HG02840 (cell line): ENCODE measurements at regions not wholly inside any gene's neighbourhood (a gene's known extent, or its start where the extent isn't known, plus 50 kb on each side); places are given as distances from the start of the nearest gene placed in this dataset.

Experiments used
- ATAC-seq: cut with Tn5 transposase; IDR thresholded peaks from one replicate; pipeline ENCODE4 v1.9.1; 2021; ENCODE audit warnings: mild to moderate bottlenecking, moderate library complexity, moderate number of reproducible peaks; ENCODE audit not compliant: unreplicated experiment, low FRiP score

DNA sequence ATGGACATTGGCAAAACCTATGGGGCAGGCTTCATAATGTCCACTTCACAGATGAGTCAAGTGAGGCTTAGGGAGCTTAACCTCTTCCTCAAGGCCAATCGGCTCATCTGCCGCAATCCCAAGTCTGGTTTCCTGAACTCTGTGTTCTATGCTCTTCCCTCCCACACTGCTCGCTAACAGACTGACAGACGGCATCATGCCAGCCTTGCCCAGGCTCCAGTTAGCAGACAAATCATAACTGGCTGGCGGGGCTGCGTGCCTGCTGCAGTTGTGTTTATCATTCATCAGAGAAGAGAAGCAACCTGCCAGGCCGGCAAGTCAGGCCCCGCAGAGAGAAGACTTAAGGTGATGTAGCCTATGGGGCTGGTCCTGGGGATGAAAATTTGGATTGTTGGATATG lies 216.2 kb upstream of the ASIC2 start:
- ATAC-seq: no peak

DNA sequence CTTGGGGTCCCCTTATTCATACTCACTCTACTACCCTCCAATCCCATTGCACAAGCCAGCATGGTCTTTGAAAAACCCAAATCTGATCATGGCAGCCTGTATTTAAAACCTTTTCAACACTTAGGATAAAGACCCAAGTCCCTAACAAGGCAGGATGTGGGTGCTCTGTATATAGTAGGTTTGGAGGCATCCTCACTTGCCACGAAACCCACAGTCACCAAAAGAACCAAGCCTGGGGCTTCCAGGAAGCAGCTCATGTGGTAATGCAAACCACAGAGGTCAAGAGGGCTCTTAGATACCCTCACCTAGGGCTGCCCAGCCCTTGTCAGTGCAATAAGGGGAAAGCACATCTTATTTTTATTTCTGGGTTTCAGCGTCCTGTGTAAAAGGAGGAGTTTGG lies 218.6 kb upstream of the ASIC2 start:
- no peak for ATAC-seq

GRCh38 chr17:33512113-33512512 lies 219.0 kb upstream of the ASIC2 start:
- ATAC-seq: no peak

DNA sequence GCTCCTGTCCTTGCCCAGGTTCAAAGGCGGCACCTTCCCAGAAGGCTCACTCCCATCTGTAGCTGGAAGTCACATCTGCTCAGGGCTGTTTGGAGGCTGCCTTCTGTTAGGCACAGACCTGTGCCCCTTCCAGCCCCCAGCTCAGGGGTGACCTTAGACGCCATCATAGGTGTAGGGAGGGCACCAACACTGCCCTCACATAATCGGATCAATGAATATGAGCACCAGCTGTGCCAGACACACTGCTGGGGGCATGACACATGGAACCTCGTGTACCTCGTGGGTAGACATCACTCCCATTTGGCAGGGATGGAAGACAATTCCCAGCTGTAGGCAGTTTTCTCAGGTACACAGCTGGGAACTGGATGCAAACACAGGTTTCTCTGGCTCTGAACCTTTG lies 220.7 kb upstream of the ASIC2 start:
- ATAC-seq: no peak

- no peak for ATAC-seq
Measured at GRCh38 chr17:33514369-33514768, 221.3 kb upstream of the ASIC2 start.

DNA sequence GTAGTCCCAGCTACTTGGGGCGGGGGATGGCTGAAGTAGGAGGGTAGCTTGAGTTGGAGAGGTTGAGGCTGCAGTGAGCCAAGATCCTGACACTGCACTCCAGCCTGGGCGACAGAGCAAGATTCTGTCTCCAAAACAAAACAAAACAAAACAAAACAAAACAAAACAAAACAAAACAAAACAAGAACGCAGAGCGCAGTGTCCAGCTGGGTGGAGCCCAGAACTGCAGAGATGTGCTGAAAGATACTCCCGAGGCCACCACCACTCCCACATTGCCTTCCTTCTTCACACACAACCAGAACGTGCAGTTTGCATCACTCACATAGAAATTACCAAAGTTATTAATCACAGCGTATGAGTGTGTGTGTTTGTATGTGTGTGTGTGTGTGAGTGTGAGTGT lies 222.9 kb upstream of the ASIC2 start:
- ATAC-seq: no peak

DNA sequence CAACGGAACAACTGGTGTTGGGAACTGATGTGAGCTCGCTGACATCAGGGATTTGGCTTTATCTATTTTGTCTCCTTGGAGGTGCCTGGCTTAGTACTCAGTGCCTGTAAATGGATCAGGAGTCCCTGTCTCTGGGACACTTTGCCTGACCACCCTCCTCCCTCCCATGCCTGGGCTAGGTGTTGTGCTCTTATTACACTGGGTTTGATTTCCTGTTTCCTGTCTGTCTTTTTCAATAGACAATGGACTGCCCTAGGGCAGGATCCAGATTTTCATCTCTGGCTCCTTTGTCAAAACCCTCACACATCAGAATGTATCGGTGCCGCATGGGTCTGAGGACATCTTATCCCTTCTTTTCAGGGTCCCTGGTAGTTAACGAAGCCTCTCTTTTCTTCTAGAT lies 223.6 kb upstream of the ASIC2 start:
- ATAC-seq: no peak

DNA sequence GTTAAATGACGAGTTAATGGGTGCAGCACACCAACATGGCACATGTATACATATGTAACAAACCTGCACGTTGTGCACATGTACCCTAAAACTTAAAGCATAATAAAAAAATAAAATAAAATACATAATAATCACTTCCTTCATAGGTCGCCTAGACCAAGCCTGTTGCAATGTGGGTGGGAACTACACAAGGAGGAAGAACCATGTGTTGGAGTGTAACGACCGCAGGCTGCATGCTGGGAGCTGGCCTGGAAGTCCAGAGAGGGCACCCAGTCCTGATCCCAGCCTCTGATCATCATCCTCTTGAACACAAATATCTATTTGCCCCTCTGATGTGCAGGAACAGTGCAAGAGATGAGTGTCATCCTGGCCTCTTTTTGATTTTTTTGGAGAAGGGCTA lies 224.7 kb upstream of the ASIC2 start:
- no peak for ATAC-seq

GRCh38 chr17:33519692-33520091 lies 226.6 kb upstream of the ASIC2 start:
- no peak for ATAC-seq

- ATAC-seq: no peak
Measured at GRCh38 chr17:33520426-33521330, 227.6 kb upstream of the ASIC2 start.

- ATAC-seq: no peak
Measured at GRCh38 chr17:33521784-33522183, 228.7 kb upstream of the ASIC2 start.

DNA sequence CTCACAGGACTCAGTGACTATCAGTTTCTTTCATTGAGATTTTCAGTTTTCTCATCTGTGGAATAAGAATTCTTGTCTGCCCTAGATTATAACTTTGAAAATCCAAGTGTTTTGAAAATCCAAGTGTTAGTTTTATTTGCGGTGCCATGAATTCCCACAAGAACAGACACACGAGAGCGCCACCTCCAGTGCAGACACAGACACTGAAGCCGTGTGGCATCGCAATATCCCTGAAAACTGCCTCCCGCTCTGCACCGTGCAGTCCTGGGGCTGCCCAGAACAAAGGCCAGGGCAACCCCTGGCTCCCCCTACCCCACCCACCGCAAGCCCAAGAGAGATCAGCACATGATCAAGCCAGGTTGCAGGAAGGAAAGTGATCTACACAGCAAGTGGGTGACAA lies 229.5 kb upstream of the ASIC2 start:
- no peak for ATAC-seq

GRCh38 chr17:33523577-33523981 lies 230.5 kb upstream of the ASIC2 start:
- no peak for ATAC-seq

DNA sequence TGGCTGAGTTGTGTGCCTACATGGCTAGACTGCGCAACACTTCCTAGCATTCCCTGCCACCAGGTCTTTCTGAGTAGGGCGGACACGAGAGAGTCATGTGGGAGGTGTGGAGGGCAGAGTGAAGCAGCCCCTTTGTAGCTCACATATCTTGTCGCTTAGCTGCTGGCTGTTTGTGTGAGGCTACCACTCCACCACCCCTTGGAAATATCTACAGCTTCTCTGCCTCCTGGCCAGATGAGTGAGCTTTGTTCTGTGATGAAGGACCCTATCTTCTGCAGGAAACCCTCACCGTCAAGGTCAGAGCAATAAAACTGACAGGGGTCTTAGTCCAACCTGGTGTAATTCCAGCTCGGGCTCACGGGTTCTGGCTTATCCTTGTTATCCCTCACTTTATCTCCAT lies 232.1 kb upstream of the ASIC2 start:
- ATAC-seq: no peak

DNA sequence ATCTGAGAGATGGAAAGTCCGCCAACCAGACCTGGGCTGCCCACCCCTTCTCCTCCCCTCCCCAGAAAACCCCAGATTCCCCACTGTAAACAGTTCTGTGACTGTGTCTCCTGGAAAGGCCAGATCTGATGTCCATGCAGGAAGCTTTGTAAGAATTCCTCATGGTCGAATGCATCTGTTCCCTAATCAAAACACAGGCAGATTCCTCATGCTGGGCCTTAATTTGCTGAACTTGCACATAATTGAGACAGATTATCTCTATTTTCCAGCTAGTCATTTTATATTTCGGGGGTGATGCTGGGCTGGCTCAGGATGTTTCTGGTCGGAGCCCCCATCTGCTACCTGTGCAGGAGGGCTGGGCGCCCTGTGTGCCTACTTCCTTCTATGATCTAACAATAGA lies 233.6 kb upstream of the ASIC2 start:
- ATAC-seq: no peak

DNA sequence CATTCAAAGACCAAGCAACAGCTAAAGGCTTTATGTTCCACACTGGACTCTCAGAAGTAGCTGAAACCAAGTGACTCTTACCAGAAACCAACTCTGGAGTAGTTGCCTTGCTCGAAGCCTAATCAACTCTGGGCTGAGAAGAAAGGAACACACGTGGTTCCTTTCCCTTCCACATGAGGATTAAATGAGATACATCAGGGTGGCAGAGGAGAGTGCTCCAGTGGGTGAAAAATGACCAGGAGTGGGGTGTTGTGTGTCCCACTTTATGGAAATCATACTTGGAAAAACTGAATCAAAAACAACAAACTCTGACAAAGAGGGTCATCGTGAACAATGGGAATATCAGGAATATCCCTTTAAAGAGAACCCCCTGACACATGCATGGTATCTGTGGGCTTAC lies 234.2 kb upstream of the ASIC2 start:
- ATAC-seq: no peak

GRCh38 chr17:33528846-33529245 lies 235.8 kb upstream of the ASIC2 start:
- ATAC-seq: no peak

DNA sequence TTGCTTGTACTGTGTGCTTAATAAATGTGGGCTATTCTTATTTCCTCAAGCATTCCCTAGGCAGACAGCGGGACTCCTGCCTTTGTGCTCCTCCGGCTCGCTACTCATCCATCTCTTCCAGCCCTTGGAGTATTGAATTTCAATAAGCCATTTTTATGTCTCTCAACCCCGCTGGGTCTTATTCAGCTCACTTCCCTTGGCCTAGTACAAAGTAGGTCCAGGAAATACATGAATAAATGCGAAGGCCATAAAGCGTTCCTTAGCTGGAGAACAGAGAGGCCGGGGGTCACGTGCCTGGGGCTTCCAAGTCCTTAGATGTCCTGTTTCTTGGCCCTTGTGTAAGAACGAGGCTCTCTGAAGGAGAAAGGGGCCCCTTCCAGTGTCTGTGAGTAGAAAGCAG lies 236.7 kb upstream of the ASIC2 start:
- ATAC-seq: no peak

DNA sequence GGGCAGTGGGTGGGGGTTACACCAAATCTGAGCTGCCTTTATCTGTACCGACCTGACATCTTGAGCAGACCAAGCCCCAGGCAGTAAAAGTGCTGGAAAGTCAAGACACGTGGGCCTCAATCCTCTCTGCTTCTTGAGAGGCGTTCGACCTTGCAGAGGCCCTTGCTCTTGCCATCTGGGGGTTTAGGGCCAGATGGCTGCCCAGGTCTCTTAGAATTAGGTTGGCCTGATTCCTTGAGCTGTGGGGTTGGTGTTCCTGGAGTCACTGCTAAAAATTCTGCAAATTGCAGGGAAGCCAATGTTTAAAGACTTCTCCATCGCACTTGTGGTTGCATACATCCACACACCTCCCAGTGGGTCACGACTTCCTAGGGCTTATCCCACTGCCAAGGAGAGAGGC lies 238.2 kb upstream of the ASIC2 start:
- ATAC-seq: no peak

DNA sequence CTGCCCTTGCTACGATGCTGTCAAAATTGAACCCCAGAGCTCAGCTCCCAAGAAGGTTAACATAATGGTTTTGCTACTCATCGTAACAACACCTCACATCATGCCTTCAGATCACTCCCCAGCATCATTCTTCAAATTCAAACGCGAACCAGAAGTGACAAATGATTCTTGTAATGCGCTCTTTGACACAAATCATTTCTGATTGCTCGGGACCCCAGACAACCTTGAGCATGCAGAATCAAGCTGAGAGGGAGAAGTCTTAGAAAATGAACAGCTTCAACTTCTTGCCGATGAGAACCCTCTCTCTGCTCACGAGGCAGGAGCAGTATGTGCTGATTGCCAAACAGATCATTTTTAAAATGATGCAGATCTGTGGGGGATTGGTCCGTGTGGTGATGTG lies 241.0 kb upstream of the ASIC2 start:
- no peak for ATAC-seq

DNA sequence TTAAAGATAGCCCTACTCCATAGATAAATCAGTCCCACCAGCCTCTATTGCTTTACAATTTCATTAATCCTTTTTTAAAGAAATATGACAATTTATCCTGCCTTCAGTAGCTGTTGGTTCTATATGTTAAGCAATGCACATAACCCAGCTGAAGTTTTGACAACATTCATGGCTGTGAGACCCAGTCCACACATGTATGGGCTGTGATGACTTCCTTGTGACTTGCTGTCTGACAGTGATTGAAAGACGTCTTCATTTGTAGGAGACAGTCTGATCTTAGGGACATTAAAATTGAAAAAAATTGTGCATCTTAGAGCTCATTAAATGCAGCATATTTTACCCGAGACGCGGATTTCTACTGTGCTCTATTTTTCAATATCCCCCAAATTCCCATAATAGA lies 252.0 kb upstream of the ASIC2 start:
- no peak for ATAC-seq

DNA sequence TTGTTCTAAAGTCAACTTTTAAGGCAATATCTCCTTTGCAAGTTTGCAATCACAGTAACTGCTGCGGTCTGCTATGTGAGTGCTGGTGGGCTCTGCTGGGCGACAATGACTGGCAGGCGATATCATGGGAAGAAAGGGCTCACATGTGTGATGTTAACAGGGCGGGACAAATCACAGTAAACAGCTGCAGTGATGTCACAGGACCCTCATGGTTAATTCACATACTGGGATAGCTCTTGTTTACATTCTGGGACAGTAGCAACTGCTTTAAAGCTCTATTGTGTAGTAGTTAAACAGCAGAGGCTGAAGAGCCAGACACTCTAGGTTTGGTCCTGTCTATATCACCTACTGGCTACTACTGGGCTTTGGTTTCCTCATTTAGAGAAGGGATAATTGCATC lies 257.2 kb upstream of the ASIC2 start:
- no peak for ATAC-seq

GRCh38 chr17:33551075-33551474 lies 258.0 kb upstream of the ASIC2 start:
- ATAC-seq: no peak
